GM21528 (cell line): ENCODE measurements at regions not wholly inside any gene's neighbourhood (a gene's known extent, or its start where the extent isn't known, plus 50 kb on each side); places are given as distances from the start of the nearest gene placed in this dataset.

Source experiments
- ATAC-seq: cut with Tn5 transposase; IDR thresholded peaks from one replicate; pipeline ENCODE4 v1.9.1; 2021; ENCODE audit warnings: mild to moderate bottlenecking, moderate library complexity; ENCODE audit not compliant: unreplicated experiment, low FRiP score

- no peak for ATAC-seq
These were observed 172.3 kb downstream of the ARL6IP6 start for GRCh38 chr2:152890736-152891135.

GRCh38 chr2:152883951-152884487 lies 165.6 kb downstream of the ARL6IP6 start:
- ATAC-seq, result no peak

- ATAC-seq, result no peak
These were observed 163.1 kb downstream of the ARL6IP6 start for GRCh38 chr2:152881527-152881926.

GRCh38 chr2:152879275-152879674 lies 160.9 kb downstream of the ARL6IP6 start:
- no peak for ATAC-seq

GRCh38 chr2:152875701-152876695 lies 157.6 kb downstream of the ARL6IP6 start:
- ATAC-seq, result no peak

- ATAC-seq, result no peak
These were observed 156.5 kb downstream of the ARL6IP6 start for GRCh38 chr2:152874955-152875354.

- no peak for ATAC-seq
These were observed 151.8 kb downstream of the ARL6IP6 start for GRCh38 chr2:152870239-152870638.

GRCh38 chr2:152867397-152867796 lies 149.0 kb downstream of the ARL6IP6 start:
- no peak for ATAC-seq

GRCh38 chr2:152864601-152865149 lies 146.3 kb downstream of the ARL6IP6 start:
- ATAC-seq, result no peak

- no peak for ATAC-seq
These were observed 145.4 kb downstream of the ARL6IP6 start for GRCh38 chr2:152863826-152864225.

- ATAC-seq, result no peak
These were observed 143.0 kb downstream of the ARL6IP6 start for GRCh38 chr2:152861349-152861942.

- ATAC-seq, result no peak
These were observed 140.3 kb downstream of the ARL6IP6 start for GRCh38 chr2:152858594-152859265.

GRCh38 chr2:152846697-152847470 lies 128.5 kb downstream of the ARL6IP6 start:
- no peak for ATAC-seq

GRCh38 chr2:152835674-152836073 lies 117.3 kb downstream of the ARL6IP6 start:
- no peak for ATAC-seq

GRCh38 chr2:152827944-152828343 lies 109.5 kb downstream of the ARL6IP6 start:
- ATAC-seq, result no peak

GRCh38 chr2:152826581-152827279 lies 108.3 kb downstream of the ARL6IP6 start:
- no peak for ATAC-seq

GRCh38 chr2:152825834-152826233 lies 107.4 kb downstream of the ARL6IP6 start:
- ATAC-seq, result no peak

- no peak for ATAC-seq
These were observed 105.5 kb downstream of the ARL6IP6 start for GRCh38 chr2:152823905-152824304.

- ATAC-seq, result no peak
These were observed 104.3 kb downstream of the ARL6IP6 start for GRCh38 chr2:152822676-152823075.
